Fibroblast of lung (primary cell): ENCODE measurements at regions not wholly inside any gene's neighbourhood (a gene's known extent, or its start where the extent isn't known, plus 50 kb on each side); places are given as distances from the start of the nearest gene placed in this dataset.

Source experiments
- DNase-seq, 2 donors: peaks; one replicate each; pipeline versions ENCODE4 v3.0.0 to v3.0.0-alpha.2; 2010; ENCODE audit warnings: low read depth in 2 of 2
- H2AFZ ChIP-seq: 2 replicates; pipeline ENCODE4 v1.5.1; 2012; ENCODE audit warnings: low read length, control low read depth, inconsistent platforms
- H3K27ac ChIP-seq: 2 replicates; pipeline ENCODE4 v1.5.1; 2011; ENCODE audit warnings: low read length, control low read depth; ENCODE audit not compliant: insufficient read depth
- H3K27me3 ChIP-seq: 2 replicates; pipeline ENCODE4 v1.5.1; 2011; ENCODE audit warnings: mild to moderate bottlenecking, low read length; ENCODE audit not compliant: control insufficient read depth, insufficient read depth
- H3K36me3 ChIP-seq: 2 replicates; pipeline ENCODE4 v1.5.1; 2011; ENCODE audit warnings: low read length; ENCODE audit not compliant: control insufficient read depth, insufficient read depth
- H3K4me1 ChIP-seq: 2 replicates; pipeline ENCODE4 v1.5.1; 2011; ENCODE audit warnings: low read length; ENCODE audit not compliant: control insufficient read depth, insufficient read depth; ENCODE audit errors: extremely low read depth
- H3K4me2 ChIP-seq: 2 replicates; pipeline ENCODE4 v1.5.1; 2011; ENCODE audit warnings: low read length, control low read depth; ENCODE audit not compliant: insufficient read depth; ENCODE audit errors: extremely low read depth
- H3K4me3 ChIP-seq, 4 experiments: fragments of 200-600 bp in 1 of 4; sonication (generic) in 1 of 4; replicated peaks in 1 of 4; 2 replicates each; pipeline ENCODE4 v1.5.1; 2011 to 2016; ENCODE audit warnings: low read length in 4 of 4, low read depth in 3 of 4, mild to moderate bottlenecking in 3 of 4, control low read depth in 2 of 4, inconsistent platforms in 1 of 4, mixed read lengths in 1 of 4; ENCODE audit not compliant: insufficient read depth in 1 of 4; ENCODE audit errors: control extremely low read depth in 1 of 4
- H3K79me2 ChIP-seq: 2 replicates; pipeline ENCODE4 v1.5.1; 2012; ENCODE audit warnings: mild to moderate bottlenecking, low read length, inconsistent platforms; ENCODE audit not compliant: control insufficient read depth, insufficient read depth
- H3K9ac ChIP-seq: 2 replicates; pipeline ENCODE4 v1.5.1; 2011; ENCODE audit warnings: mild to moderate bottlenecking, low read length, control low read depth; ENCODE audit not compliant: insufficient read depth
- H3K9me3 ChIP-seq: 2 replicates; pipeline ENCODE4 v1.5.1; 2012; ENCODE audit warnings: low read depth, low read length; ENCODE audit not compliant: control insufficient read depth, insufficient read depth
- H4K20me1 ChIP-seq: 2 replicates; pipeline ENCODE4 v1.5.1; 2011; ENCODE audit warnings: low read length; ENCODE audit not compliant: control insufficient read depth, insufficient read depth; ENCODE audit errors: extremely low read depth
- EZH2 ChIP-seq: IDR thresholded peaks from 2 replicates; pipeline ENCODE4 v1.5.1; 2012; ENCODE audit warnings: low read length, control low read depth, mild to moderate bottlenecking; ENCODE audit errors: missing control alignments
- TF ChIP-seq, protein P1 (sequence below), 2 donors: IDR thresholded peaks in 1 of 2; conservative IDR thresholded peaks in 1 of 2; 1 replicate in 1 of 2; 2 replicates in 1 of 2; pipeline ENCODE4 v1.5.1; 2011 to 2012; ENCODE audit warnings: low read length in 2 of 2, control low read depth in 1 of 2, inconsistent platforms in 1 of 2, low read depth in 1 of 2, mild to moderate bottlenecking in 1 of 2

DNA sequence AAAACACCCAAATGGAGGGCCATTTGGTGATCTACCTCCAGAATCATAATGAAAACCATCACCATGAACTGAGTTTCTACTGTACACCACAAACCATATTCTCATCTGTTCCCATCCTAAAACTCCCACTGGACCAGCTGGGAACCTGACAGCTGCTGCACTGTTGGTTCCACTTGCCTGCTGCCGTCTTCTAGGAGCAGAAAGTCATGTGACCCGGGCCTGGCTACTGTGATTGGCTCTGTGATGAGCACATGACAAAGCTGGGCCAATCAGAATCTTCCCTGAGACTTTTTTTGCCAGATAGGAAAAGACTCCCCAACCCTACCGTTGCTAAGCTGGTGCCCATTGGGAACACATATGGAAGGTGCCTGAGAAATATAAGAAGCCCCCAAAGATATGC lies 264.2 kb downstream of the MRTFB start:
- Histone ChIP-seq H3K4me1 (no peaks in the 10 kb centered on the region), H3K9ac (no peak overlapping the region), H3K9me3 (no peaks in the 10 kb centered on the region), H4K20me1 (no peaks in the 10 kb centered on the region), H3K79me2 (no peaks in the 10 kb centered on the region), H2AFZ (no peak overlapping the region), H3K27me3 (peaks cover 5% of the 10 kb centered on the region), H3K4me3 (no peak overlapping the region), H3K4me2 (no peak overlapping the region), H3K36me3 (no peaks in the 10 kb centered on the region), H3K27ac (no peak overlapping the region)
- TF ChIP-seq EZH2: no peak
- TF ChIP-seq, protein P1, sequence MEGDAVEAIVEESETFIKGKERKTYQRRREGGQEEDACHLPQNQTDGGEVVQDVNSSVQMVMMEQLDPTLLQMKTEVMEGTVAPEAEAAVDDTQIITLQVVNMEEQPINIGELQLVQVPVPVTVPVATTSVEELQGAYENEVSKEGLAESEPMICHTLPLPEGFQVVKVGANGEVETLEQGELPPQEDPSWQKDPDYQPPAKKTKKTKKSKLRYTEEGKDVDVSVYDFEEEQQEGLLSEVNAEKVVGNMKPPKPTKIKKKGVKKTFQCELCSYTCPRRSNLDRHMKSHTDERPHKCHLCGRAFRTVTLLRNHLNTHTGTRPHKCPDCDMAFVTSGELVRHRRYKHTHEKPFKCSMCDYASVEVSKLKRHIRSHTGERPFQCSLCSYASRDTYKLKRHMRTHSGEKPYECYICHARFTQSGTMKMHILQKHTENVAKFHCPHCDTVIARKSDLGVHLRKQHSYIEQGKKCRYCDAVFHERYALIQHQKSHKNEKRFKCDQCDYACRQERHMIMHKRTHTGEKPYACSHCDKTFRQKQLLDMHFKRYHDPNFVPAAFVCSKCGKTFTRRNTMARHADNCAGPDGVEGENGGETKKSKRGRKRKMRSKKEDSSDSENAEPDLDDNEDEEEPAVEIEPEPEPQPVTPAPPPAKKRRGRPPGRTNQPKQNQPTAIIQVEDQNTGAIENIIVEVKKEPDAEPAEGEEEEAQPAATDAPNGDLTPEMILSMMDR (conservative IDR thresholded peaks at IDR 0.05 in 1 of 2, IDR thresholded peaks at IDR 0.05 in 1 of 2; ENCODE audit: low read depth in 1 of 2, low read length in 2 of 2): no peak
- no peak for DNase-seq

DNA sequence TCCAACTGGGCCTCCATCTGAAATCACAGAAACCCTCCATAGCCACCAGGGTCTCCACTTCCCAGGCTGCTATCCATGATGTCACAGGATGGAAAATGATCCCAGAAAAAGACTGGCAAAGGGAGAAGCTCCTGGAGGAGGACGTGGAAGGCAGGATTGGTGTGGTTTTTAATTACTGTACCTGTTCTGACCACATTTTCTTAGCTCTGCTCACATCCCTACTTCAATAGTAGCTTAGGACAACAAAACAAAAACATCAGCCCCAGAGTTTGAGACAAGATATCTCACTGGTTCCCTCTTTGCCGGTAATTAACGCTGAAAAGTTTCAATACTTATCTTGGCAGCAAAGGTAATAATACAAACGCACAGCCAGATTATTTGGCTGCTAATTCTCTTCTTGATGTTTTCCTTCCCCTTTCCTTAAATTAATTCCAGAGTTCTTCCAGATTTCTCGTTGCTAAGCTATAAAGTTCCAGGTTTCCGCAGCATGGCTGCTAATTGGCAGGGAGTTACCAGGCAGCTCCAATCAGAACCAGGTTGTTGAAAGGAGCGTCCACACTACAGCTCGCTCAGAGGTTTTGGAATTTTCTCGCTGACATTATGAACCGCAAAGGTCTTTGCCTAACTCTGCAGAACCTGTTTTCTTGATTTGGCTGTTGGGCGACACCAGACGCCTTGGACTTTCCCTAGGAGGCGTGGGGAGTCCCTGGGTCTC lies 263.4 kb downstream of the MRTFB start:
- no peaks in the 10 kb centered on the region for H3K4me1 ChIP-seq
- no peak overlapping the region for H3K9ac ChIP-seq
- no peak for DNase-seq
- TF ChIP-seq, protein P1 (conservative IDR thresholded peaks at IDR 0.05 in 1 of 2, IDR thresholded peaks at IDR 0.05 in 1 of 2; ENCODE audit: low read depth in 1 of 2, low read length in 2 of 2): no peak
- no peak for TF ChIP-seq EZH2
- H3K27ac ChIP-seq: no peak overlapping the region
- H4K20me1 ChIP-seq: no peaks in the 10 kb centered on the region
- H3K4me2 ChIP-seq: no peak overlapping the region
- H2AFZ ChIP-seq: no peak overlapping the region
- H3K36me3 ChIP-seq: no peaks in the 10 kb centered on the region
- no peaks in the 10 kb centered on the region for H3K9me3 ChIP-seq
- no peaks in the 10 kb centered on the region for H3K79me2 ChIP-seq
- peaks cover 5% of the 10 kb centered on the region for H3K27me3 ChIP-seq
- H3K4me3 ChIP-seq: no peak overlapping the region

DNA sequence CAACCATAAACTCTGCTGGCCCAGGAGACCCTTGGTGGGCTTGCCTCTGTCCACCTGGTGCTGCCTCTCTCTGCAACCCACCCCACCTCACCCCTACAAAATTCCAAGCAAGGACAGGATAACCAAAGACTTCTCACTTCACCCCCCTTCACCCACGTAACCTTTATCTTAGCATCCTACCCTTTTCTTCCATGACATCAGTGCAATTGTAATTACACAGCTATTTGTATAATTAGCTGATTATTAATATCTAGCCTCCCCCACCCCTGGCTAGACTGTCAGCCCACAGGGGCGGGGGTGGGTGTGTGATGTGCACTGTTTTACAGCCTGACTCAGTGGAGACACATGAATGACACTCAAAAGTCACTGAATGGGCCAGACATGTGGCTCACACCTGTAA lies 262.2 kb downstream of the MRTFB start:
- Histone ChIP-seq H4K20me1 (no peaks in the 10 kb centered on the region), H3K36me3 (no peaks in the 10 kb centered on the region)

More for the DNA sequence above, 262.2 kb downstream of the MRTFB start:
- Histone ChIP-seq H3K9ac (no peak overlapping the region), H3K4me1 (no peaks in the 10 kb centered on the region), H3K79me2 (no peaks in the 10 kb centered on the region), H3K4me2 (no peak overlapping the region), H3K27ac (no peak overlapping the region), H3K9me3 (no peaks in the 10 kb centered on the region), H2AFZ (no peak overlapping the region), H3K27me3 (peaks cover 3% of the 10 kb centered on the region), H3K4me3 (no peak overlapping the region)
- DNase-seq: no peak
- TF ChIP-seq, protein P1 (conservative IDR thresholded peaks at IDR 0.05 in 1 of 2, IDR thresholded peaks at IDR 0.05 in 1 of 2; ENCODE audit: low read depth in 1 of 2, low read length in 2 of 2): no peak
- no peak for TF ChIP-seq EZH2
